ENCODE measurements at regions not wholly inside any gene's neighbourhood (a gene's known extent, or its start where the extent isn't known, plus 50 kb on each side); places are given as distances from the start of the nearest gene placed in this dataset.

DNA sequence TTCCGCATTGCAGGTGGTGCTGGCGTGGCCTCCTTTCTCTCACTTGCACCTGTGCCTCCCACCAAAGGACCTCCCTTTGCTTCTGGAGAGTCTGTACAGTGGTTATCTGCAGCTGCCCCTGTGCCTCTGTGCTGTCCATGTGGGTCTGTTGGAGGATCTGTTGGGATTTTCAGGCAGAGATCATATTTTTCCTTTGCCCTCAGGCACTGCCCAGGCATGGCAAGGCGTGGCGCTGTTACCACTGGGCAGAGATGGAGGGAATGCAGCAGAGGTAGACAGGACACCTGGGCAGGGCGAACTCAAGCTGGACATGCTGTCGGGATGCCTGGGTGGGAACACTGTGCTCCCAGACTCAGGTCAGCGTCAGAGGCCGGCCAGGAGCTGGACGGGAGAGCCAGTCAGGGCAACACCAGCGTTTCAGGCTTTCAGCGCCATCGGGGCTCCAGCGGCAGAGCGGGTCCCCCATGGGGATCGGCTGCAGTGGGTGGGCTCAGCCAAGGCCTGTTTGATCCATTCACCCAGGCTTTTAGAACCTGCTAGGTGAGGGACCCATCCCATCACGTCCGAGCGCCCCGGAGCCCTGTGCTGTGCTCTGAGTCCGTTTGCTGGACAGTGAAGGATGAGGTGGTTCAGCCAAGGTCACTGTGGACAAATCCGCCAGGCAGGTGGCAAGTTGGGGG lies 718.9 kb downstream of the BRD1 start:
- no peak for DNase-seq

DNA sequence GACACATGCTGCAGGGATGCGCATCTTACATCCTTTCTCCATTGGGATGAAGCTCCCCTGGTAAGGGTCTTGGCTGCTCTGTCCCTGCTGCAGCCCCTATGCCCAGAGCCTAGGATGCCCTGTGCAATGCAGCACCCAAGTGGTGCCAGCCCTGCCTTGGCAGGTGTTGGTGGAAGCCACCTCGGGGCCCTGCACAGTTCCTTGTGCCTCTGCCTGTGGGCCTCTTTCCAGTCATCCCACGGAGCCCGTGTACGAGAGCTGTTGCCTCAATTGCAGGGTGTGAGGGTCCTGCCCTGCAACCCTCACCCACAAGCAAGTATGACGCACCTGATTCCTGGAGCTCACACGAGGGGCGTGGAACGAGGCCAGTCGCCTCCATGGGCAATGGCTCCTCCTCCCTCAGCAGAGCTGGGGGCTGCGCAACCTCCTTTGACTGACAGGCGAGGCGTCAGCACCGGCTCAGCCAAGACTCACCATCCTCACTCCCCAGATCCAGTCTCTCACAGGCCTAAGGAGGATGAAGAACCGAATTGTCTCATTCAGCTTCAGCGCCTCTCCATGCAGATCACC lies 719.6 kb downstream of the BRD1 start:
- no peak for DNase-seq

GRCh38 chr22:49107561-49107960 lies 720.1 kb downstream of the BRD1 start:
- DNase-seq, result no peak

- DNase-seq, result no peak
Measured at GRCh38 chr22:49106842-49107152, 720.9 kb downstream of the BRD1 start.

DNA sequence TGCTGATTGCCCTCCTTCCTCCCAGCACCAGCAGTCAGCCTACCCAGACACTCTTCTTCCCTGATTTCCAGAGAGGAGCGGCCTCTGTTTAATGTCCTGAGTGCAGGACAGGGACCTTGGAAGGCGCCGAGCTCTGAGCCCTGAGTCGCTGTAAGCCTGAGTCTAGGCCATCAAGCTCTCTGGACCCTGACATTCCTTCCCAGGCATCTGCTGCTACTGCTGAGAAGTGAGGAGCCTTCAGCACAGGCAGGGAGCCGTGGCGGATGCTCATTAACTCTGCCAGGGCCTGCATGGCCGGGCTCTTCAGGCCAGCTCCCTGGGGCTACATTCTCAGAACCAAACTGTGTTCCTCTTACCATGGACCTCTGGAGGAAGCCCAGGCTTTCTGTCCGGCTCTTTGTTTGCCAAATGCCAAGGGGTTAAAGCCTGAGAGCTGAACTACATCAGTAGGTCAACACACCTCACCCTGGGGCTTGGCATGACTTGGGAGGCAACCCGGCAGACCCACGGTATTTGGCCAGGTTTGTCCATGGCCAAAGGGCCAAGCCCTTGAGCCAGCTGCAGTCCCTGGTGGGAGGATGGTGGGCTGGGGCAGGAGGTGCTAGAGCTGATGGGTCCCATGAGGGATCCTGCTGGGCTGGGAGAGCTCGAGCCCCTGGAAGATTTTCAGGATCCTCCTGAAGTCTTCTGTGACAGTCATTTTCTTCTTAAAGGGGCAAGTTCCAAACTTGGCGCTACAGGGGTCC lies 721.4 kb downstream of the BRD1 start:
- no peak for DNase-seq

- no peak for DNase-seq
Measured at GRCh38 chr22:49104434-49104833, 723.2 kb downstream of the BRD1 start.

GRCh38 chr22:49103314-49104059 lies 724.2 kb downstream of the BRD1 start:
- DNase-seq, result no peak

GRCh38 chr22:49102367-49102766 lies 725.3 kb downstream of the BRD1 start:
- DNase-seq, result no peak

- no peak for DNase-seq
Measured at GRCh38 chr22:49101873-49102272, 725.8 kb downstream of the BRD1 start.

GRCh38 chr22:49101225-49101624 lies 726.4 kb downstream of the BRD1 start:
- DNase-seq, result no peak

GRCh38 chr22:49100773-49101172 lies 726.9 kb downstream of the BRD1 start:
- DNase-seq, result no peak

GRCh38 chr22:49100316-49100715 lies 727.4 kb downstream of the BRD1 start:
- DNase-seq, result no peak

GRCh38 chr22:49099496-49100124 lies 728.1 kb downstream of the BRD1 start:
- DNase-seq, result no peak

DNA sequence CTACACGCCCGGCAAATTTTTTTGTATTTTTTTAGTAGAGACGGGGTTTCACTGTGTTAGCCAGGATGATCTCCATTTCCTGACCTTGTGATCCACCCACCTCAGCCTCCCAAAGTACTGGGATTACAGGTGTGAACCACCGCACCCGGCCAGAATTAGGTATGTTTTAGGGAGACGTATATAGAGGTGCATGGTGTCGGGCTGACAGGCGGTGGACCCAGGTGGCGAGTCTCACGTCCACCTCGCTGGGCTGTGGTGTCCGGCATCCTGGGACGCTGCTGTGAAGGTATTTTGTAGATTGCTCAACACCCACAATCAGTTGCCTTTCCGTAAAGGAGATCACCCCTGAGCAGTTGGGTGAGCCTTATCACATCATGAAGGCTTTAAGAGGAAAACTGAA lies 728.6 kb downstream of the BRD1 start:
- DNase-seq, result no peak

DNA sequence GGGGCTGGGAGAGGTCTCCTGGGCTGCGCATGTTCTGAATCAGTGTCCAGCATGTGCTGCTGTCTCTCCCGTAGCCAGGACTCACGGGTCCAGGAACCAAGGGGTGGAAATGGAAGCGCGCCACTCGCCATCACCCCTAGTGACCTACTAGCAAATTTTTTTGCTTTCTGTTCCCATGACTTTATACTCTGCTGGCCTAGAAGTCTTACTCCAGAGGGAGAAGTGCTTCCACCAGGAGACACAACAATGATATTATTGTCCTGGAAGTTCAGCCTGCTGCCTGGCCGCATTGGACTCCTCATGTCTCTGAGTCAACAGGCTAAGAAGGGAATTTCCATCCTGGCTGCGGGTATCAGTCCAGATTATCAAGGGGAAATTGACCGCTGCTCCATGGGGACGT lies 729.7 kb downstream of the BRD1 start:
- DNase-seq, result no peak

DNA sequence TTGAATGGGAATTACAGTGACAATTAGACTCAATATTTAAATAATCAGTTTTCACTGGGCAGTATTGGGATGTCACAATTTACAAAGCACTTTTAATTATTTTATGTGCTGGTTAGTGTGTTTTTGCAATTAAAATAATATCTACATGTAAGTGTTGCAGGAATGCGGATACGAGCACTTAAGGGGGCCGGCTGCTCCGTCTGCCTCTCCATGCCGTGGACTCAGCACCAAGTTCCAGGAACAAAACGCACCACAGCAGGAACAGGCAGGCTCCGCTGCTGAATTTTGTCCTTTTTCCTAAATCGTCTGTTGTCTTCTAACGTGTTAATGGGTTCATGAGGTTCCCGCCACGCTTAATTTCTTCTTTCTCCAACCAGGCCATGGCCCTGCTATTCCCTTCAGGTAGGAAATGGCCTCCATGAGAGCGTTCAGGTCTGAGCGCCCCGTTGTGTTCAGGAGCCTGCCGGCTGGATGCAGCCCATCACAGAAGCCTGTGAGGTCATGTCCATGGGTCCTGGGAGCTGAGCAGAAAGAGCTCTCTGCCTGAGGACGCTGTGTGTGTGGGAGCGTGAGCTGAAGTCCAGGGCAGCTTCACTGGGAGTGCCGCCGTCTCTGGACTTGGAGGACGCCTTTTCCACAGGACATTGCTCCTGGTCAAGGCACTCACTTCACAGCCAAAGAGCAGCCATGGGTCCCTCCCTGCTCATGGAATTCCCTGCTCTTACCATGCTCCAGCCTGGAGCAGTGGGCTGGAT lies 730.3 kb downstream of the BRD1 start:
- DNase-seq, result no peak

DNA sequence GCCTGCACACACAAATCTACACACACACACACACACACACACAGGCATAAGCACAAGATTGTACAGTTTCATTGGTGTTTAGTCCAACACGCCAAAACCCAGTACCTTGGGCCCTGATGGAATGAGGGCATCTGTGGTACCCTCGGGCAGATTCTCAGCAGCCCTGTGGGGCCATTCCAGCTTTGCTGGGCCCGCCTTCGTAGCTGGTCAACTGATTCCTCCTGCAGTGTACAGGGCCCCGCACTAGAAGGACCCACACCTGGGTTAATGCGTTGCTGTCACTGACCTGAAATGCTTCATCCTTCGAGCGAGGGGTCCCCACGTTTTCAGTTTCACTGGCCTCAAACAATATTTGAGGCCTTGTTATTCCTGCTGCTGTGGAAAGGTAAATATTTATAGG lies 731.2 kb downstream of the BRD1 start:
- no peak for DNase-seq

DNA sequence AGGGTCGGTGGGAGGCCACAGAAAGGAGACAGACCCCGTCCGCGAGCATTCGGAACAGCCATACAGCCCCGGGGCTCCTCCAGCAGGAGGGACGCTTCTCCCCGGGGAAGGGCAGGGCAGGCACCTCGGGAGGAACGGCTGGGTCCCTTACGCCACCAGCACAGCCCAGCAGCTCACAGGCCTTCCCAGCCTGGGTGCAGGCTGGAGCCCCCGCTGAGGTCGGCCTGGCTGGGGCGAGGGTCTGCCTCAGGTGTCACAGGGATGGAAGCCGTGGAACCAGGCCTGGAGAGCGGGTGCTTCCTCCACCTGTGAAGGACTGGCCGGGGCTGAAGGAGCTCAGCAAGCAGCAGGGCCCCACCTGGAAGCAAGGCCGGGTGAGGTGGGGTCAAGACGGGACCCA lies 732.3 kb downstream of the BRD1 start:
- no peak for DNase-seq

GRCh38 chr22:49094858-49095257 lies 732.8 kb downstream of the BRD1 start:
- DNase-seq, result no peak

DNA sequence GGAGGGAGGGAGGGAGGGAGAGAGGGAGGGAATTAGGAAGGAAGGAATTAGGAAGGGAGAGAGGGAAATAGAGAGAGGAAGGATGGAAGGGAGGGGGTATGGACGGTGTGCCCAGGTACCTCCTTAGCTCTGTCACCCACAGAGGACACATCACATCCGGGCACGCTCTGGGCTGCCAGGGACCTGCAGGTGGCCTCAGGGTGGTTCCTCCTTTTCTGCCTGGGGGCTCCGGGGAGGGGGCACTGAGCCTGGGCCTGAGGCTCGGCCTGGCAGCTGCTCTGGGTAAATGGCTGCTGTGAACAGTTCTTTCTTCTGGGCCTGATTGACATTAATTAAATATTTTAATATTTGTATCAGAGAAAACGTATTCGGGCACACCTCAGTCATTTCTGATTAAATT lies 733.5 kb downstream of the BRD1 start:
- no peak for DNase-seq

DNA sequence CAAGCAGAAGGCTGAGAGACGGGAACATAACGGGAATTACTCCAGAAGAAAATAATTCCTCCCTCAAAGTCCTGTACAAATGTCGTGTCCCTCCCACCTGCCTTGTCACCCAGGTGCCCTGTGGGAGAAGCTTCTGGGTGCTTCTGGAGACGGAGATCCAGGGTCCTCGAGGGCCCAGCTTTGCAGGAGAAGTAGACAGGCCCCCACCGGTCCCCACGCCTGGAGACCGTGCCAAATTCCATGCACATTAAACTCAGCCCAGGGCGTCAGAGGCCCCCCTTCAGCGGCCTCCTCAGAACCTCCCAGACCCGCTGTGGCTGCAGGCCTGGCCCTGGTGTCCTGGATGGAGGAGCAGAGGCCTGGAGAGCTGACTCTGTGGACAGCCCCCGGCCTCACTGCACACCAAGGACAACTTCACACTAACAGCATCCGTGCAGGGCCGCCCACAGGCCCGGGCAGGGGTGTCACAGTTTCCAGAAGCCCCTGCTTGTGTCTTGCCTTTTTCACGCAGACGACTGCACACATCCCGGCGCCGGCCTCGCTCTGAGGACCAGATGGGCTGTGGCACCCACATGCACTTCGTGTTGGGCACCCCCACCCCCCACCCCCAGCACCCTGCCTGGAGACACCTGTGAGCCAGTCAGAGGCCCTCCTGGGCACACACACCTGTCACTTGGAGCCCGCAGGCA lies 734.3 kb downstream of the BRD1 start:
- no peak for DNase-seq

DNA sequence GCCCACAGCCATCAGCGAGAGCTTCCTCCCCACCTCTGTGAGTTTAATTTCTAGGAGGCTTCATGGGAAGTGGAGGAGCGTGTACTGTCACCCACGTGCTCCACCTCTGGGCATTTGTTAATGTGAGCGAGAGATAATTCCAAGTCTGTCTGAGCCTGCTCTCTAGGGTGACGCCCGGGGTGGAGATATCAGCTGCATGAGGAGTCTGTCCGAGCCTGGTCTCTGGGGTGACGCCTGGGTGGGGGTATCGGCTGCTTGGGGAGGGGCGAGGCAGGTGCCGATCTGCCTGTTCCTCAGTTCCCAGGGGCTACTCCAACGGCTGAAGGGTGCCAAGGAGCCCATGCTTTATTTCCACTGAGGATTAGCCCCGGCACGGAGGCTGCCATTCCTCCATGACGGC lies 735.0 kb downstream of the BRD1 start:
- DNase-seq, result no peak

Measured in GOT3 (cell line).